Left lobe of liver (tissue), 2 donors: ENCODE measurements at regions not wholly inside any gene's neighbourhood (a gene's known extent, or its start where the extent isn't known, plus 50 kb on each side); places are given as distances from the start of the nearest gene placed in this dataset.
A peak's percentile ranks its signal among the peaks of the same experiment; 100 is the strongest.
"Not testable (repeated sequence)": the region's sequence is repeated elsewhere in the genome, so short reads cannot be mapped to it uniquely, and the experiment has no call there.

ENCODE experiments used
- ATAC-seq: fragments of 200-7000 bp; cut with Tn5 transposase; one replicate; pipeline ENCODE4 v1.9.1; 2020; ENCODE audit warnings: mild to moderate bottlenecking, moderate library complexity
- DNase-seq: peaks from one replicate; pipeline ENCODE4 v3.0.0-alpha.2; 2020; ENCODE audit warnings: low spot score
- donor health status: DM: no; HTN: no; CAD: no; lungs with moderate emphysema.
- donor health status: DM: no; HTN: yes; CAD: no.

- ATAC-seq, result no peak
- DNase-seq, result no peak
Observed at GRCh38 chr1:101463195-101463594, 226.4 kb downstream of the S1PR1 start.

GRCh38 chr1:101465941-101466340 is 229.1 kb downstream of the S1PR1 start:
- ATAC-seq (no peak), DNase-seq (no peak)

GRCh38 chr1:101474039-101474665 is 237.3 kb downstream of the S1PR1 start:
- DNase-seq (no peak), ATAC-seq (no peak)

- DNase-seq (no peak), ATAC-seq (no peak)
Observed at GRCh38 chr1:101476541-101476940, 239.7 kb downstream of the S1PR1 start.

GRCh38 chr1:101479945-101480344 is 243.1 kb downstream of the S1PR1 start:
- ATAC-seq, result no peak
- no peak for DNase-seq

- DNase-seq (no peak), ATAC-seq (no peak)
Observed at GRCh38 chr1:101482306-101482705, 245.5 kb downstream of the S1PR1 start.

GRCh38 chr1:101483982-101484688 is 247.3 kb downstream of the S1PR1 start:
- ATAC-seq, result no peak
- no peak for DNase-seq

GRCh38 chr1:101484689-101485338 is 248.0 kb downstream of the S1PR1 start:
- DNase-seq (no peak), ATAC-seq (no peak)

GRCh38 chr1:101485712-101486111 is 248.9 kb downstream of the S1PR1 start:
- DNase-seq, result no peak
- no peak for ATAC-seq

GRCh38 chr1:101492144-101492543 is 255.3 kb downstream of the S1PR1 start:
- DNase-seq, ATAC-seq: not testable (repeated sequence)

GRCh38 chr1:101493920-101494319 is 257.1 kb downstream of the S1PR1 start:
- ATAC-seq, DNase-seq: not testable (repeated sequence)

- no peak for DNase-seq
Observed at GRCh38 chr1:101496109-101496508, 259.3 kb downstream of the S1PR1 start.

GRCh38 chr1:101497881-101498559 is 261.2 kb downstream of the S1PR1 start:
- no peak for ATAC-seq
- no peak for DNase-seq

More at GRCh38 chr1:101496109-101496508, 259.3 kb downstream of the S1PR1 start:
- ATAC-seq, result no peak

- ATAC-seq, DNase-seq: not testable (repeated sequence)
Observed at GRCh38 chr1:101504106-101504505, 267.3 kb downstream of the S1PR1 start.

- ATAC-seq, DNase-seq: not testable (repeated sequence)
Observed at GRCh38 chr1:101505240-101505639, 268.4 kb downstream of the S1PR1 start.

- DNase-seq (no peak), ATAC-seq (peak; percentile 86)
Observed at GRCh38 chr1:101506541-101507164, 269.8 kb downstream of the S1PR1 start.

- no peak for DNase-seq
- no peak for ATAC-seq
Observed at GRCh38 chr1:101507547-101507971, 270.7 kb downstream of the S1PR1 start.

- DNase-seq (no peak), ATAC-seq (no peak)
Observed at GRCh38 chr1:101508913-101509312, 272.1 kb downstream of the S1PR1 start.

GRCh38 chr1:101509370-101509769 is 272.6 kb downstream of the S1PR1 start:
- ATAC-seq (no peak), DNase-seq (no peak)

- ATAC-seq, result no peak
- no peak for DNase-seq
Observed at GRCh38 chr1:101511202-101511891, 274.5 kb downstream of the S1PR1 start.
